ENCODE measurements at regions not wholly inside any gene's neighbourhood (a gene's known extent, or its start where the extent isn't known, plus 50 kb on each side); places are given as distances from the start of the nearest gene placed in this dataset.

GRCh38 chr3:28859897-28860296 lies 421.0 kb upstream of the RBMS3 start:
- no peak for TF ChIP-seq POLR2A (IDR thresholded peaks at IDR 0.05; ENCODE audit: borderline replicate concordance, extremely low read depth, insufficient read depth, insufficient read length)
- TF ChIP-seq CBX3 (IDR thresholded peaks at IDR 0.05; ENCODE audit: low read depth), result no peak
- no peak for TF ChIP-seq MAX (IDR thresholded peaks at IDR 0.05)
- TF ChIP-seq EZH2 (IDR thresholded peaks at IDR 0.05), result no peak
- no peak for TF ChIP-seq RAD21 (IDR thresholded peaks at IDR 0.05; ENCODE audit: low read depth)
- TF ChIP-seq CTCF (IDR thresholded peaks at IDR 0.05 in 2 of 3, conservative IDR thresholded peaks at IDR 0.05 in 1 of 3; ENCODE audit: borderline replicate concordance in 1 of 3, insufficient read depth in 1 of 3, low read depth in 2 of 3, low read length in 2 of 3), result no peak
- TF ChIP-seq JUND (IDR thresholded peaks at IDR 0.05), result no peak
- TF ChIP-seq ZNF274 (IDR thresholded peaks at IDR 0.05; ENCODE audit: low read depth, low read length), result no peak
- no peak for TF ChIP-seq POLR2AphosphoS5 (IDR thresholded peaks at IDR 0.05; ENCODE audit: low read depth, low read length)
- TF ChIP-seq SIN3A (IDR thresholded peaks at IDR 0.05; ENCODE audit: low read depth), result no peak
- no peak for TF ChIP-seq EZH2phosphoT487 (IDR thresholded peaks at IDR 0.05; ENCODE audit: borderline replicate concordance)
- no peak for TF ChIP-seq EGR1 (IDR thresholded peaks at IDR 0.05; ENCODE audit: low read depth)
- no peak for TF ChIP-seq ZFX (IDR thresholded peaks at IDR 0.05)
- TF ChIP-seq TCF7L2 (IDR thresholded peaks at IDR 0.05; ENCODE audit: borderline replicate concordance, extremely low read depth, insufficient read depth, insufficient read length), result no peak

Measured in HCT116 (cell line).